HG02938 (cell line): ENCODE measurements at regions not wholly inside any gene's neighbourhood (a gene's known extent, or its start where the extent isn't known, plus 50 kb on each side); places are given as distances from the start of the nearest gene placed in this dataset.

Source experiments
- ATAC-seq: cut with Tn5 transposase; IDR thresholded peaks from one replicate; pipeline ENCODE4 v1.9.1; 2021; ENCODE audit warnings: mild to moderate bottlenecking, moderate library complexity; ENCODE audit not compliant: unreplicated experiment

- no peak for ATAC-seq
Observed at GRCh38 chr3:130838898-130839600, 54.8 kb upstream of the ATP2C1 start.

- peak; percentile 76 for ATAC-seq
Observed at GRCh38 chr3:130839813-130840212, 54.1 kb upstream of the ATP2C1 start.

- no peak for ATAC-seq
Observed at GRCh38 chr3:130841357-130841756, 52.5 kb upstream of the ATP2C1 start.

GRCh38 chr3:130843441-130843840 is 50.4 kb upstream of the ATP2C1 start:
- ATAC-seq = no peak
